ENCODE measurements at regions not wholly inside any gene's neighbourhood (a gene's known extent, or its start where the extent isn't known, plus 50 kb on each side); places are given as distances from the start of the nearest gene placed in this dataset.
"Not testable (repeated sequence)": the region's sequence is repeated elsewhere in the genome, so short reads cannot be mapped to it uniquely, and the experiment has no call there.

- H3K27me3 Mint-ChIP-seq (ENCODE audit: low read depth), result no peaks in the 10 kb centered on the region
- no peaks in the 10 kb centered on the region for H3K36me3 Mint-ChIP-seq (ENCODE audit: low read depth)
- no peak for DNase-seq (ENCODE audit: low spot score)
- H3K27ac Mint-ChIP-seq, result no peak overlapping the region
- H3K9me3 Mint-ChIP-seq, result no peaks in the 10 kb centered on the region
- no peak overlapping the region for H3K4me3 Mint-ChIP-seq
- H3K4me1 Mint-ChIP-seq (ENCODE audit: low read depth), result no peaks in the 10 kb centered on the region
Measured at GRCh38 chr6:120826253-120826652, 508.0 kb downstream of the TBC1D32 start.

GRCh38 chr6:120816794-120817193 lies 517.5 kb downstream of the TBC1D32 start:
- no peaks in the 10 kb centered on the region for H3K27me3 Mint-ChIP-seq (ENCODE audit: low read depth)
- DNase-seq (ENCODE audit: low spot score), result no peak
- H3K4me1 Mint-ChIP-seq (ENCODE audit: low read depth), result no peaks in the 10 kb centered on the region
- peaks cover 4% of the 10 kb centered on the region for H3K9me3 Mint-ChIP-seq
- H3K4me3 Mint-ChIP-seq, result no peak overlapping the region
- H3K27ac Mint-ChIP-seq, result no peak overlapping the region
- H3K36me3 Mint-ChIP-seq (ENCODE audit: low read depth), result no peaks in the 10 kb centered on the region

DNA sequence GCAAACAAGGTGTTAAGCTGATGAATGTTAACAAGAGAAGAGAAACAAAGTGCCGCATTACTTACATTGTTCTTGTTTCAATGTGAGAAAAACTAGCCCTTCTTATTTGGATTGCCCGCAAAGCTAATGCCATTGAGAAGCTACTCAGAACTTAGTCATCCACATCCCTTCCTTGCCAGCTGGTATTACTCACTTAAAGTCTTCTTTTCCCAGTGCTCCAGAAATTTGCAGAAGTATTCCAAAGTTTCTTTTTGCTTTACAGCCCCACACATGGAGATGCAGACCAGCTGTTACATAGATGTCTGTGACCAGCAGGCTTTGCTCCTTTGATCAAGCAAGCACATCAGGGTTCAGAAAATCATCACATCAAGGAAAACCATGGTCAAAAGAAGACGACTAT lies 529.0 kb downstream of the TBC1D32 start:
- Mint-ChIP-seq H3K9me3 (peaks cover 14% of the 10 kb centered on the region), H3K4me3 (no peak overlapping the region), H3K27me3 (ENCODE audit: low read depth) (no peaks in the 10 kb centered on the region), H3K27ac (no peak overlapping the region), H3K4me1 (ENCODE audit: low read depth) (no peaks in the 10 kb centered on the region), H3K36me3 (ENCODE audit: low read depth) (no peaks in the 10 kb centered on the region)
- no peak for DNase-seq (ENCODE audit: low spot score)

GRCh38 chr6:120804612-120805011 lies 529.7 kb downstream of the TBC1D32 start:
- DNase-seq (ENCODE audit: low spot score), result no peak
- no peak overlapping the region for H3K4me3 Mint-ChIP-seq
- H3K36me3 Mint-ChIP-seq (ENCODE audit: low read depth), result no peaks in the 10 kb centered on the region
- peaks cover 14% of the 10 kb centered on the region for H3K9me3 Mint-ChIP-seq
- no peaks in the 10 kb centered on the region for H3K27me3 Mint-ChIP-seq (ENCODE audit: low read depth)
- no peaks in the 10 kb centered on the region for H3K4me1 Mint-ChIP-seq (ENCODE audit: low read depth)
- no peak overlapping the region for H3K27ac Mint-ChIP-seq

DNA sequence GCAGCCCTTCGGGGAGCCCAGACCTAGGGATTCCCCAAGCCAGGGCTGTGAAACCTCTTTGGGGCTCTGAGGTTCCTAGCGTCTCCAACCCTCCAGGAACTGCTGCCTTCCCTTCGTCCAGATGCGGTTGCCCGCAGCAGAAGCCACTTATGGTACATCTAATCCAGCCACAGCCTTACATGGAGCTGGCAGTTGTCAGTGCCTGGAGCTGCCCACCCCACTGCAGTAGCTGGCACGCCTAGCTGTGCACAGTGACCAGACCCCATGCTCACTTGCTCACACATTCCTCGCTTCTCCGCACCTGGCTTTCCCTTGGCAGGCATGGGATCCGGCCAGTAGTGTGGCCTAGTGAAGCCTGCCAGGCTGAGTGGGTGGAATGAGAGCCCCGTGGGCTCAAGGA lies 547.6 kb downstream of the TBC1D32 start:
- no peak for DNase-seq (ENCODE audit: low spot score)
- Mint-ChIP-seq H3K36me3 (ENCODE audit: low read depth) (no peaks in the 10 kb centered on the region), H3K27me3 (ENCODE audit: low read depth) (no peaks in the 10 kb centered on the region), H3K4me1 (ENCODE audit: low read depth) (no peaks in the 10 kb centered on the region), H3K27ac (no peak overlapping the region), H3K9me3 (no peaks in the 10 kb centered on the region), H3K4me3 (no peak overlapping the region)

- Mint-ChIP-seq H3K4me1 (ENCODE audit: low read depth) (no peaks in the 10 kb centered on the region), H3K36me3 (ENCODE audit: low read depth) (no peaks in the 10 kb centered on the region), H3K27ac (no peak overlapping the region), H3K27me3 (ENCODE audit: low read depth) (no peaks in the 10 kb centered on the region), H3K4me3 (no peak overlapping the region), H3K9me3 (no peaks in the 10 kb centered on the region)
- DNase-seq (ENCODE audit: low spot score), result no peak
Measured at GRCh38 chr6:120786256-120786655, 548.0 kb downstream of the TBC1D32 start.

- no peak overlapping the region for H3K4me3 Mint-ChIP-seq
- H3K4me1 Mint-ChIP-seq (ENCODE audit: low read depth), result no peaks in the 10 kb centered on the region
- no peaks in the 10 kb centered on the region for H3K36me3 Mint-ChIP-seq (ENCODE audit: low read depth)
- no peaks in the 10 kb centered on the region for H3K9me3 Mint-ChIP-seq
- no peaks in the 10 kb centered on the region for H3K27me3 Mint-ChIP-seq (ENCODE audit: low read depth)
- no peak overlapping the region for H3K27ac Mint-ChIP-seq
- DNase-seq (ENCODE audit: low spot score), result no peak
Measured at GRCh38 chr6:120785459-120786086, 548.7 kb downstream of the TBC1D32 start.

- DNase-seq (ENCODE audit: low spot score), result no peak
- H3K36me3 Mint-ChIP-seq (ENCODE audit: low read depth), result no peaks in the 10 kb centered on the region
- H3K27ac Mint-ChIP-seq, result no peak overlapping the region
- H3K9me3 Mint-ChIP-seq, result no peaks in the 10 kb centered on the region
- no peak overlapping the region for H3K4me3 Mint-ChIP-seq
- H3K27me3 Mint-ChIP-seq (ENCODE audit: low read depth), result no peaks in the 10 kb centered on the region
- no peaks in the 10 kb centered on the region for H3K4me1 Mint-ChIP-seq (ENCODE audit: low read depth)
Measured at GRCh38 chr6:120779441-120779840, 554.8 kb downstream of the TBC1D32 start.

DNA sequence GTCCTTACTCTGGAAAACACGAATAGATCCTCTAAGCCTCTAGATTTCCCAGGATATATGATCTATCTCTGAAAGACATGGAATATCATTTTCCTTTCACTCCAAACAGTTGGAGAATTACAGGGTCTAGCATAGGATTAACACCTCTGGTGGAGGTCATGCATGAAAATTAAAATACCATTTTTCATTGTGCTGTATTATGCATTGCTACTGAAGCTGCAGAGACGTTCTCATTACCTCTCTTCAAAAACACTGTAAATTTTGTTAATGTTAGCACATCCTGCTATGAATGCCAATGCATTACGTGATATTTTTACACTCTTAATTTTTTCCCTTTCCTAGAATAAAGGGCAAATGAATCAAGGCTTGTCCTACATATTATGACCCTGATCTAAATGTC lies 558.6 kb downstream of the TBC1D32 start:
- Mint-ChIP-seq H3K27ac (no peak overlapping the region), H3K9me3 (no peaks in the 10 kb centered on the region), H3K27me3 (ENCODE audit: low read depth) (no peaks in the 10 kb centered on the region), H3K36me3 (ENCODE audit: low read depth) (no peaks in the 10 kb centered on the region), H3K4me1 (ENCODE audit: low read depth) (no peaks in the 10 kb centered on the region), H3K4me3 (no peak overlapping the region)
- DNase-seq (ENCODE audit: low spot score), result no peak

DNA sequence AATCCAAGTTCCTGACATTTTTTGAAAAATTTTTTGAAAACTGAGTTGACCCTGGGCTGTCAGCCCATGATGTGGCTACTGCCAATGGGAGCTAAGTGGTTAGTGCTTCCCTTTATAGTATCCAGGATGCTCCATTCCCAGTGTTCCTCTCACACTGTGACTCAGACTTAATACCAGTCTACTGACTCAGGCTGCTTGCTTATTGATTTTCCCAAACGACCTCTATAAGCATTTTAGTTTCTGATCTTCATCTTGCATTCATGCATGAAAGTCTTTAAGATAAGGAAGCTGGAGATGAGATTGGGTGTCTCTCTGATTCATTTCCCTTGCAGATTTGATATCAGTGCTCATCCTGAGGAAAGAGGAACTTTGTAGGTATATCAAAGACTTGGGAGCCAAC lies 560.0 kb downstream of the TBC1D32 start:
- Mint-ChIP-seq H3K36me3 (ENCODE audit: low read depth) (no peaks in the 10 kb centered on the region), H3K4me3 (no peak overlapping the region), H3K9me3 (no peaks in the 10 kb centered on the region), H3K27ac (no peak overlapping the region), H3K4me1 (ENCODE audit: low read depth) (no peaks in the 10 kb centered on the region), H3K27me3 (ENCODE audit: low read depth) (no peaks in the 10 kb centered on the region)
- DNase-seq (ENCODE audit: low spot score), result no peak

DNA sequence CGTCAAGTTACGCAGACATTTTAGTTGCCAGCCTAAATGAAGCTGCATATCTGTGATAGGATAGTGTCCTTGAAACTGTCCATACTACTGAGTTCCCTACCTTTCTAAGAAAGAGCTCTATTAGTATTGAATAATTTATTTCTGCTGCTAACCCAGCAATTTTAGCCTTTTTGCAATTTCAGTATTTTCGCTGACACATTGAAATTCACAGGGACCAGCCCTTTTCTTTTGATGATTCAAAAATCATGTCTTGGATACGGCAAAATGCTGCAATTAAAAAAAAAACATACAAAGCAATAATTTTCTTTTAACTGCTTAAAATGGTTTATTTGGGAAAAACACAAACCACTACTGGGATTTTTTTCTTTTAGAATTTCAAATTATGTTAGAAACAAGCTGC lies 563.3 kb downstream of the TBC1D32 start:
- DNase-seq (ENCODE audit: low spot score), result no peak
- no peak overlapping the region for H3K27ac Mint-ChIP-seq

GRCh38 chr6:120764312-120764711 lies 570.0 kb downstream of the TBC1D32 start:
- Mint-ChIP-seq H3K27me3 (ENCODE audit: low read depth) (no peaks in the 10 kb centered on the region), H3K36me3 (ENCODE audit: low read depth) (no peaks in the 10 kb centered on the region), H3K4me3 (no peak overlapping the region), H3K27ac (no peak overlapping the region), H3K9me3 (no peaks in the 10 kb centered on the region), H3K4me1 (ENCODE audit: low read depth) (no peaks in the 10 kb centered on the region)
- DNase-seq (ENCODE audit: low spot score), result no peak

More for the DNA sequence above, 563.3 kb downstream of the TBC1D32 start:
- H3K27me3 Mint-ChIP-seq (ENCODE audit: low read depth), result no peaks in the 10 kb centered on the region
- H3K4me1 Mint-ChIP-seq (ENCODE audit: low read depth), result no peaks in the 10 kb centered on the region
- no peaks in the 10 kb centered on the region for H3K9me3 Mint-ChIP-seq
- H3K36me3 Mint-ChIP-seq (ENCODE audit: low read depth), result no peaks in the 10 kb centered on the region
- H3K4me3 Mint-ChIP-seq, result no peak overlapping the region

- Mint-ChIP-seq H3K4me3 (no peak overlapping the region), H3K27ac (no peak overlapping the region), H3K36me3 (ENCODE audit: low read depth) (no peaks in the 10 kb centered on the region), H3K27me3 (ENCODE audit: low read depth) (no peaks in the 10 kb centered on the region), H3K9me3 (no peaks in the 10 kb centered on the region), H3K4me1 (ENCODE audit: low read depth) (no peaks in the 10 kb centered on the region)
- DNase-seq (ENCODE audit: low spot score), result no peak
Measured at GRCh38 chr6:120759570-120759969, 574.7 kb downstream of the TBC1D32 start.

DNA sequence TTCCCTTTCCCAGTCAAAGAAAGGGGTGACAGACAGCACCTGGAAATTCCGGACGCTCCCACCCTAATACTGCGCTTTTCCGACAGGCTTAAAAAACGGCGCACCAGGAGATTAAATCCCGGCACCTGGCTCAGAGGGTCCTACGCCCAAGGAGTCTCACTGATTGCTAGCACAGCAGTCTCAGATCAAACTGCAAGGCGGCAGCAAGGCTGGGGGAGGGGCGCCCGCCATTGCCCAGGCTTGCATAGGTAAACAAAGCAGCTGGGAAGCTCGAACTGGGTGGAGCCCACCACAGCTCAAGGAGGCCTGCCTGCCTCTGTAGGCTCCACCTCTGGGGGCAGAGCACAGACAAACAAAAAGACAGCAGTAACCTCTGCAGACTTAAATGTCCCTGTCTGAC lies 585.7 kb downstream of the TBC1D32 start:
- H3K27ac Mint-ChIP-seq; H3K9me3 Mint-ChIP-seq; H3K4me3 Mint-ChIP-seq; DNase-seq (ENCODE audit: low spot score); H3K4me1 Mint-ChIP-seq (ENCODE audit: low read depth); H3K36me3 Mint-ChIP-seq (ENCODE audit: low read depth); H3K27me3 Mint-ChIP-seq (ENCODE audit: low read depth): not testable (repeated sequence)

DNA sequence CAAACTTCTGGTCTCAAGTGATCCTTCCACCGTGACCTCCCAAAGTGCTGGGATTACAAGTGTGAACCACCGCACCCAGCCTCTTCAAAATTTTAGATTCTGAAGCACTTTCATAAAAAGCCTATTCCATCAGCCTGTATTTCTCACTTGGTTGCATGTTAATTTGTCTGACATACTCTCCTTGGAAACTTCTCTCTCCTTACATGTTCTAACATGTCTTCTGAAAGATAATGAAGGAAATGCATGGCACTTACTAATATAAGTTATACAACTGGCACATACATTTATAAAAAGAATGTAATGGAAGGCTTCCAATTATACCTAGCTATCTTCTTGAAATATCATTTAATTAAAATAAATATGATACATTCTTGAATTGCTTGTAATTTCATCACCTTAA lies 597.5 kb downstream of the TBC1D32 start:
- H3K27me3 Mint-ChIP-seq (ENCODE audit: low read depth), result no peaks in the 10 kb centered on the region
- no peak overlapping the region for H3K27ac Mint-ChIP-seq
- H3K4me1 Mint-ChIP-seq (ENCODE audit: low read depth), result no peaks in the 10 kb centered on the region

More for the DNA sequence above, 597.5 kb downstream of the TBC1D32 start:
- Mint-ChIP-seq H3K9me3 (no peaks in the 10 kb centered on the region), H3K36me3 (ENCODE audit: low read depth) (no peaks in the 10 kb centered on the region), H3K4me3 (no peak overlapping the region)
- DNase-seq (ENCODE audit: low spot score), result no peak
